Chondrocyte (in vitro differentiated cells): ENCODE measurements at regions not wholly inside any gene's neighbourhood (a gene's known extent, or its start where the extent isn't known, plus 50 kb on each side); places are given as distances from the start of the nearest gene placed in this dataset.

Experiments used
- DNase-seq: peaks from one replicate; pipeline ENCODE4 v3.0.0; 2021; ENCODE audit warnings: mixed read lengths, low spot score
- H3K27ac Mint-ChIP-seq: one replicate; pipeline ENCODE4 v1.8.0; 2021; ENCODE audit warnings: mild to moderate bottlenecking, moderate library complexity, mixed read lengths; ENCODE audit not compliant: unreplicated experiment
- H3K27me3 Mint-ChIP-seq: 2 replicates; pipeline ENCODE4 v1.8.0; 2021; ENCODE audit warnings: low read depth, mixed read lengths
- H3K36me3 Mint-ChIP-seq: 2 replicates; pipeline ENCODE4 v1.8.0; 2021; ENCODE audit warnings: low read depth, mixed read lengths
- H3K4me1 Mint-ChIP-seq: 2 replicates; pipeline ENCODE4 v1.8.0; 2021; ENCODE audit warnings: low read depth, mild to moderate bottlenecking, mixed read lengths
- H3K4me3 Mint-ChIP-seq: one replicate; pipeline ENCODE4 v1.8.0; 2021; ENCODE audit warnings: mild to moderate bottlenecking, moderate library complexity, mixed read lengths; ENCODE audit not compliant: unreplicated experiment
- H3K9me3 Mint-ChIP-seq: 2 replicates; pipeline ENCODE4 v1.8.0; 2021; ENCODE audit warnings: low read depth, mixed read lengths
- CTCF ChIP-seq: fragments of 200-600 bp; sonication (generic); IDR thresholded peaks from 2 replicates; pipeline ENCODE4 v1.5.0; 2021; ENCODE audit warnings: antibody characterized with exemption, mild to moderate bottlenecking, moderate library complexity

GRCh38 chr12:114864837-114865551 is 181.0 kb upstream of the TBX3 start:
- no peak overlapping the region for H3K4me3 Mint-ChIP-seq
- H3K9me3 Mint-ChIP-seq = peaks cover 8% of the 10 kb centered on the region
- TF ChIP-seq CTCF = no peak
- DNase-seq = no peak
- H3K27me3 Mint-ChIP-seq = peaks cover 10% of the 10 kb centered on the region
- no peaks in the 10 kb centered on the region for H3K36me3 Mint-ChIP-seq
- no peak overlapping the region for H3K27ac Mint-ChIP-seq
- H3K4me1 Mint-ChIP-seq = no peaks in the 10 kb centered on the region

GRCh38 chr12:114863911-114864310 is 179.9 kb upstream of the TBX3 start:
- H3K27me3 Mint-ChIP-seq = peaks cover 5% of the 10 kb centered on the region
- no peak for TF ChIP-seq CTCF
- no peaks in the 10 kb centered on the region for H3K36me3 Mint-ChIP-seq
- H3K4me3 Mint-ChIP-seq = no peak overlapping the region
- peaks cover 8% of the 10 kb centered on the region for H3K9me3 Mint-ChIP-seq
- H3K27ac Mint-ChIP-seq = no peak overlapping the region
- no peaks in the 10 kb centered on the region for H3K4me1 Mint-ChIP-seq
- DNase-seq = no peak

GRCh38 chr12:114860969-114861368 is 177.0 kb upstream of the TBX3 start:
- no peak overlapping the region for H3K27ac Mint-ChIP-seq
- TF ChIP-seq CTCF = no peak
- peaks cover 7% of the 10 kb centered on the region for H3K27me3 Mint-ChIP-seq
- no peak for DNase-seq
- H3K4me1 Mint-ChIP-seq = no peaks in the 10 kb centered on the region
- no peak overlapping the region for H3K4me3 Mint-ChIP-seq
- H3K9me3 Mint-ChIP-seq = peaks cover 11% of the 10 kb centered on the region
- H3K36me3 Mint-ChIP-seq = no peaks in the 10 kb centered on the region

GRCh38 chr12:114858388-114859146 is 174.6 kb upstream of the TBX3 start:
- peak; percentile 35 for TF ChIP-seq CTCF
- Mint-ChIP-seq H3K36me3 (no peaks in the 10 kb centered on the region), H3K27me3 (peaks cover 2% of the 10 kb centered on the region), H3K27ac (no peak overlapping the region), H3K9me3 (peaks cover 14% of the 10 kb centered on the region), H3K4me1 (no peaks in the 10 kb centered on the region), H3K4me3 (no peak overlapping the region)
- no peak for DNase-seq

GRCh38 chr12:114855678-114856077 is 171.7 kb upstream of the TBX3 start:
- Mint-ChIP-seq H3K27ac (no peak overlapping the region), H3K27me3 (peaks cover 5% of the 10 kb centered on the region), H3K4me3 (no peak overlapping the region), H3K9me3 (peaks cover 9% of the 10 kb centered on the region), H3K4me1 (no peaks in the 10 kb centered on the region), H3K36me3 (no peaks in the 10 kb centered on the region)
- no peak for DNase-seq
- no peak for TF ChIP-seq CTCF
